ENCODE measurements at regions not wholly inside any gene's neighbourhood (a gene's known extent, or its start where the extent isn't known, plus 50 kb on each side); places are given as distances from the start of the nearest gene placed in this dataset.

DNA sequence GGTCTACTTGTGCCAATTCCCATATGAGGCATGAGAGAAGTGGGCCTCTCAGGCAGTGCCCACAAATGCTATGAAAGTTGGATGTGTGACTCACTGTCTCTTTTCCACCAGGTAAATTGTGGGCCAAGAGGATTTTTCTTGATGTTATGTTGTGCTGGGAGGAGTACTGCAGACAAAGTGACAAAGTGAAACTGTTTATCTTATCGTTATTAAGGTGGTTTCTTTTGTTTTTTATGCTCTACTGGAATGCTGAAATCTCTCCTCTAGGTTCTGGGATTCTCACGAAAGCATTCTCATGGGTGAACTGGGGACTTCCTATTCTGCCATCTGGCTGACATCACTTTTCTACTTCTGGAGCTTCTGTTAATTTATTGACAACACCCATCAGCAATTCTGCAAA lies 919.6 kb upstream of the EPHA6 start:
- TF ChIP-seq, protein P1, sequence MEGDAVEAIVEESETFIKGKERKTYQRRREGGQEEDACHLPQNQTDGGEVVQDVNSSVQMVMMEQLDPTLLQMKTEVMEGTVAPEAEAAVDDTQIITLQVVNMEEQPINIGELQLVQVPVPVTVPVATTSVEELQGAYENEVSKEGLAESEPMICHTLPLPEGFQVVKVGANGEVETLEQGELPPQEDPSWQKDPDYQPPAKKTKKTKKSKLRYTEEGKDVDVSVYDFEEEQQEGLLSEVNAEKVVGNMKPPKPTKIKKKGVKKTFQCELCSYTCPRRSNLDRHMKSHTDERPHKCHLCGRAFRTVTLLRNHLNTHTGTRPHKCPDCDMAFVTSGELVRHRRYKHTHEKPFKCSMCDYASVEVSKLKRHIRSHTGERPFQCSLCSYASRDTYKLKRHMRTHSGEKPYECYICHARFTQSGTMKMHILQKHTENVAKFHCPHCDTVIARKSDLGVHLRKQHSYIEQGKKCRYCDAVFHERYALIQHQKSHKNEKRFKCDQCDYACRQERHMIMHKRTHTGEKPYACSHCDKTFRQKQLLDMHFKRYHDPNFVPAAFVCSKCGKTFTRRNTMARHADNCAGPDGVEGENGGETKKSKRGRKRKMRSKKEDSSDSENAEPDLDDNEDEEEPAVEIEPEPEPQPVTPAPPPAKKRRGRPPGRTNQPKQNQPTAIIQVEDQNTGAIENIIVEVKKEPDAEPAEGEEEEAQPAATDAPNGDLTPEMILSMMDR (IDR thresholded peaks at IDR 0.05; ENCODE audit: partially characterized antibody, unreplicated experiment), result no peak
- no peak overlapping the region for H3K4me3 Mint-ChIP-seq (ENCODE audit: unreplicated experiment)
- DNase-seq, result no peak
- no peaks in the 10 kb centered on the region for H3K36me3 Mint-ChIP-seq (ENCODE audit: unreplicated experiment)
- no peak overlapping the region for H3K27ac Mint-ChIP-seq (ENCODE audit: unreplicated experiment)
- H3K4me1 Mint-ChIP-seq (ENCODE audit: low read depth, unreplicated experiment), result no peaks in the 10 kb centered on the region
- H3K27me3 Mint-ChIP-seq (ENCODE audit: unreplicated experiment), result no peaks in the 10 kb centered on the region
- peaks cover 2% of the 10 kb centered on the region for H3K9me3 Mint-ChIP-seq (ENCODE audit: unreplicated experiment)

DNA sequence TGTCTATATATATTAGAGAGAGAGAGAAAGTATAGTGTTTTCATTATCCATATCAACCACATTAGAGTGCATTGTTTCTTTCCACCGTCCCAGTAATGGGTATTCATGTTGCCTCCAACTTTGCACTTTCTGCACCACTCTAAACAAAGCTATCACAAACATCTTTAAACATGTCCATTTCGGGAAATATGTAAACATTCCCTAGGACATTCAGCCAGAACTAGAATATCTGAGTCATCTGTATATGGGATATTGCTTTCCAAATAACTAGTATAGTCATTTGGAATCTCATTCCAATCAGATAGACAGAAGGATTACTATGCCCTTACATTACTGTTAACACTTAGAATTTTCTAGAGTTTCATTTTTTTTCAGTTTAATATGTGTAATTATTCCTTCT lies 914.9 kb upstream of the EPHA6 start:
- Mint-ChIP-seq H3K36me3 (ENCODE audit: unreplicated experiment) (no peaks in the 10 kb centered on the region), H3K9me3 (ENCODE audit: unreplicated experiment) (peaks cover 2% of the 10 kb centered on the region), H3K27ac (ENCODE audit: unreplicated experiment) (no peak overlapping the region), H3K4me3 (ENCODE audit: unreplicated experiment) (no peak overlapping the region), H3K4me1 (ENCODE audit: low read depth, unreplicated experiment) (no peaks in the 10 kb centered on the region), H3K27me3 (ENCODE audit: unreplicated experiment) (no peaks in the 10 kb centered on the region)
- DNase-seq, result no peak
- TF ChIP-seq, protein P1 (IDR thresholded peaks at IDR 0.05; ENCODE audit: partially characterized antibody, unreplicated experiment), result no peak

DNA sequence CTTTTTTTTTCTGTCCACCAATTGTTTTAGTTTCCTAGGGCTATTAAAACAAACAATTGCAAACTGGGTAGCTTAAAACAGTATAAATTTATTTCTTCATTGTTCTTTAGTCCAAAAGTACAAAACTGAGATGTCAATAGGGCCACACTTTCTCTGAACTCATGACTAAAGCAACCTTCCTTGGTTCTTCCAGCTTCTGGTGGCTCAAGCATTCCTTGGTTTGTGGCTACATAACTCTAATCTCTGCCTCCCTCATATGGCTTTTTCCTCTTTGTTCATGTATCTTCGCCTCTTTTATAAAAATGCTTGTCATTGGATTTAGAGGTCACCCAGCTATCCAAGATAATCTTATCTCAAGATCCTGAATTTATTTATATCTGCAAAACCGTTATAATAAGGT lies 914.5 kb upstream of the EPHA6 start:
- Mint-ChIP-seq H3K4me1 (ENCODE audit: low read depth, unreplicated experiment) (no peaks in the 10 kb centered on the region), H3K9me3 (ENCODE audit: unreplicated experiment) (peaks cover under 1% of the 10 kb centered on the region), H3K4me3 (ENCODE audit: unreplicated experiment) (no peak overlapping the region), H3K27ac (ENCODE audit: unreplicated experiment) (no peak overlapping the region), H3K27me3 (ENCODE audit: unreplicated experiment) (no peaks in the 10 kb centered on the region), H3K36me3 (ENCODE audit: unreplicated experiment) (no peaks in the 10 kb centered on the region)
- TF ChIP-seq, protein P1 (IDR thresholded peaks at IDR 0.05; ENCODE audit: partially characterized antibody, unreplicated experiment), result no peak
- no peak for DNase-seq

DNA sequence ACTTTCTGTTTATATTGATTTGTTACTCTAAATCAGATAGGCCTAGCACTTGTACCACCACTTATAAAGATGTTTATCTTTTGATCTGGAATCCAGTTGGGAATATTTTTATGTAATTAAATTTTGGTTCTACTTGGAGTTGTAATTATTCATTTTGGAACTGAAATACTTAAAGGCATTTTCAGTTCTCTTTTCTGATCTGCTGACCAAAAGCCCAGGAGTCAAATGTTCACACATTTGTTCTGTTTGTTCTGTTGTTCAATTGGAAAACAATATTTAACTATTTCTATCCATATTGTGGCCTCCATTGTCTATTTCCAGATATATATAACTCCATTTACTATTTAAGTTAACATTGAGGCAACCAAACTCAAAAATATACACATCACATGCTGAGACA lies 912.4 kb upstream of the EPHA6 start:
- Mint-ChIP-seq H3K27ac (ENCODE audit: unreplicated experiment) (no peak overlapping the region), H3K36me3 (ENCODE audit: unreplicated experiment) (no peaks in the 10 kb centered on the region), H3K4me3 (ENCODE audit: unreplicated experiment) (no peak overlapping the region), H3K9me3 (ENCODE audit: unreplicated experiment) (no peaks in the 10 kb centered on the region), H3K27me3 (ENCODE audit: unreplicated experiment) (no peaks in the 10 kb centered on the region), H3K4me1 (ENCODE audit: low read depth, unreplicated experiment) (no peaks in the 10 kb centered on the region)
- TF ChIP-seq, protein P1 (IDR thresholded peaks at IDR 0.05; ENCODE audit: partially characterized antibody, unreplicated experiment), result no peak
- no peak for DNase-seq

DNA sequence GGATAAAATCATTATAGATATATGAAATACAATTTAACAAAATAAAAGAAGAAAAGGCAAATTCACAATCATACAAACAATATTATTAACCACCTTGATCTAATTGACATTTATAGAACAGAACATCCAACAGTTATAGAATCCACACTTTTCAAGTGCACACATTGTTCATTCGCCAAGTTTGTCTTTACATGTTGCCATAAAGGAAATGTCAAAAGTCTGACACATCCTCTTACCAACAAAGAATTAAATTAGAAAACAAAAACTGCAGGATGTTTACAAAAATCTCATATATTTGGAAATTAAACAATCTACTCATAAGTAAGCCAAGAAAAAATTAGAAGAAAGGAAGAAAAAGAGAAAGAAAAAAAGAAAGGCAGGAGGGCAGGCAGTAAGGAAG lies 909.2 kb upstream of the EPHA6 start:
- no peak overlapping the region for H3K27ac Mint-ChIP-seq (ENCODE audit: unreplicated experiment)

More for the DNA sequence above, 909.2 kb upstream of the EPHA6 start:
- H3K36me3 Mint-ChIP-seq (ENCODE audit: unreplicated experiment), result no peaks in the 10 kb centered on the region
- H3K27me3 Mint-ChIP-seq (ENCODE audit: unreplicated experiment), result no peaks in the 10 kb centered on the region
- no peaks in the 10 kb centered on the region for H3K9me3 Mint-ChIP-seq (ENCODE audit: unreplicated experiment)
- H3K4me3 Mint-ChIP-seq (ENCODE audit: unreplicated experiment), result no peak overlapping the region
- TF ChIP-seq, protein P1 (IDR thresholded peaks at IDR 0.05; ENCODE audit: partially characterized antibody, unreplicated experiment), result no peak
- DNase-seq, result no peak
- no peaks in the 10 kb centered on the region for H3K4me1 Mint-ChIP-seq (ENCODE audit: low read depth, unreplicated experiment)

All from glutamatergic neuron (in vitro differentiated cells).